ENCODE measurements at regions not wholly inside any gene's neighbourhood (a gene's known extent, or its start where the extent isn't known, plus 50 kb on each side); places are given as distances from the start of the nearest gene placed in this dataset.

GRCh38 chr12:127268706-127269425 lies 998.1 kb upstream of the TMEM132C start:
- DNase-seq: no peak

- no peak for DNase-seq
Measured at GRCh38 chr12:127270193-127270592, 996.8 kb upstream of the TMEM132C start.

DNA sequence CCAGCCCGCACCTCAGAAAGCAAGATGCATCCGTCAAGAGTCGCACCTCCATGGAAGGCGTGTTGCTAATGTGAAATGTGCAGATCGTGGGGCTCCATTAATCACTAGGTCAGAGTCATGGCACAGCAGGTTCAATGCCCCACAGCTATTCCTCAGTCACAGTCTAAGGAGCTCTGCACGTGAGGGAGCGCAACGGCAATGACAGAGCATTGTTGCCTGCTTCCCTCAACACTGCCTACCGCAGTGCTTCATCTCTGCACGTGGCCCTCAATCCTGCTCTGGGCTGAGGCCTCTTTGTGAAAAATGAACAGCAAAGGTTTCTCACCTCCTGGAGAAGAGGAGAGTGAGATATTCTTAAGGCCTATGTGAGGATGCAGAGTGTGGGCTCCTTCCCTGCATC lies 995.2 kb upstream of the TMEM132C start:
- no peak for DNase-seq

- DNase-seq: no peak
Measured at GRCh38 chr12:127272864-127273263, 994.1 kb upstream of the TMEM132C start.

GRCh38 chr12:127273626-127274025 lies 993.3 kb upstream of the TMEM132C start:
- no peak for DNase-seq

GRCh38 chr12:127275416-127275815 lies 991.6 kb upstream of the TMEM132C start:
- no peak for DNase-seq

- DNase-seq: no peak
Measured at GRCh38 chr12:127277882-127278281, 989.1 kb upstream of the TMEM132C start.

- no peak for DNase-seq
Measured at GRCh38 chr12:127278351-127278750, 988.6 kb upstream of the TMEM132C start.

DNA sequence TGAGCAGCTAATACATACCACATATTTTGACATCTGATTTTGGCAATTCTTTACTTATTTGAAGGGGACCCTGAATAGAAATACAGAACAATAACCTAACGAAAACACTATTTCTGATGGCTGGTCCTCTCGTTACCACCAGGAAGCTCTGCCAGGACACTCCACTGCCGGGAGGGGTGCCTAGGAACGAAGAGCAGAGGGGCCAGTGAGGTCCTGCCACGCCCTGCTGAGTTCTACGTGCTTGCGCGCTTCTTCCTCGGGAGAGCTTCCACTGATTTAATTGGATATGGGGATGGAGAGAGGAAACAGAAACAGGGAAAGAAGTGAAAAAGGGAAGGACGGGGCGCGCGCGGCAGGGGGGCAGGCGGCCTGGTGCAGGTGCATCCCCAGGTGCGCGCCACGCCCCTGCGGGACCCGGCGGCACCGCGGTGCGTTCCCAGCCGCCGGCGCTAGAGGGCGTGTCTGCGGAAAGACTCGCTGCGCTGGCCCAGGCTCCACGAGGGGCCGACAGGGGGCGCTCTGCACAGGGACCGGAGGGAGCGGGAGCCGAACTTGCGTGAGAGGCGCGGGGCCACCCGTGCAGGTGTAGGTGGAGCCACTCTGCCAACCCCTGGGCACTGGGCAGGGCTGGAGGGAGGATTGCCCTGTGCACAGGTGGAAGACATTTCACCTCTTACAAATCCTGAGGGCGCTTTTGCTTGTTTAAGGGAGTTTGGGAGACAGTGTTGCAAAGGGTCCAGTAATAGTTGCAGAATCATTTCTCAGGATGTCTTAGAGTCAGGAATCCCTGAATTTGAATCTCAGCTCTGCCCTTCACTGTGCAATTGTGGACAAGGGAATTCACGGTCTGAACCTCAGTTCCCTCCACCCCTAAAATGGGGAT lies 986.3 kb upstream of the TMEM132C start:
- DNase-seq: peak; percentile 73 to 84

GRCh38 chr12:127282786-127283565 lies 984.0 kb upstream of the TMEM132C start:
- DNase-seq: no peak

DNA sequence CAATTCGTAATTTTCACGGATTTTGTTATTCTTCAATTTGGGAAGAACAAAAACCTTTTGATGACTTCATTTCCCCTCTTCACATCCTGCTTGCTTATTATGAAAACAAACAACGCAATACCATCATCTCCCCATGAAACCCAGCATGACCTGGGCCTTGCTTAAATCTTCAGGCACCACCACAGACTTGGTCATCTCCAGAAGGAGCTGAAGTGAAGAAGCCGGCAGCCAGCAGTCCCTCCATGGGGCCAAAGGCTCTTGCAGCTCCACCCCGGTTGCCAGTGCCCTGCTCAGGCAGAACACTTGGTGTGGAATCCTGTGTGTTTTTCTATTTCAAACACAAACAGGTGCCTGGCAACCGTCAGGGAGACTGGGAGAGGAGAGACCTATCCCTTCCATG lies 982.9 kb upstream of the TMEM132C start:
- DNase-seq: no peak

- DNase-seq: no peak
Measured at GRCh38 chr12:127284870-127285431, 982.0 kb upstream of the TMEM132C start.

DNA sequence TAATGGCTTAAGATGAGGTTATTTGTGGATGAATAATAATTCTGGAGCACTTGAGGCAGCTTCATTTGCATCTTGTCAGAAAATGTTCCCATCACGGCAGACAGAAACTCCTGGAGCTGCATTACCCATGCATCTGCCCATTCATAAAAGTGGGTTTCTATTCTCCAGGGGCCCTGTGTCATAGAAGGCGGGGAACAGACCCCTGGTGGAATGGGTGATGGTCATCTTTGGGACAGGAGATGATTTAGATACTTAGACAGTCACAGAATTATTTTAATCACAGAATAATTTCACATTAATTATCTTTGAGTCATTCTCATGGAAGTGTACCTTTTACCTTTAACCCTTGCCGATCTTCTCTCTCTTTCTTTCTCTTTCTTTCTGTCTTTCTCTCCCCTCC lies 980.7 kb upstream of the TMEM132C start:
- DNase-seq: no peak

- DNase-seq: no peak
Measured at GRCh38 chr12:127287256-127287655, 979.7 kb upstream of the TMEM132C start.

DNA sequence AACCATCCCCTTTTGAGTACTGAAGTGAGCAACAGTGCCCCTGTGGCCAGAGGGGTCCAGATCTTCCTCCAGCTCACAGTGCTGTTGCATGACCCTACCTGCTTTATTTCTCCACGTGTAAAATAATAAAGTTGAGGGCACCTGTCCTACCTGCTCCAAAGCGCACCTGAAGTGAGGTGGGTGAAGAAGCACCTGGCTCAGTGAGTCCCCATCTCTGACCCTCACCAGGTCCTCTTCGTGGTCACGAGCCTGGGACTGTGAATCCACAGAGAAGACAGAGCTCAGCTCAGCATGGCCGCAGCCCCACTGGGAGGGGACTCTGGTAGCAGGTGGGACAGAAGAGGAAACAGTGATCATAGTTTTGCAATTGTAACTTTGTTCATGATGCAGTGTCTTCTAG lies 976.7 kb upstream of the TMEM132C start:
- no peak for DNase-seq

GRCh38 chr12:127292736-127293135 lies 974.2 kb upstream of the TMEM132C start:
- DNase-seq: no peak

DNA sequence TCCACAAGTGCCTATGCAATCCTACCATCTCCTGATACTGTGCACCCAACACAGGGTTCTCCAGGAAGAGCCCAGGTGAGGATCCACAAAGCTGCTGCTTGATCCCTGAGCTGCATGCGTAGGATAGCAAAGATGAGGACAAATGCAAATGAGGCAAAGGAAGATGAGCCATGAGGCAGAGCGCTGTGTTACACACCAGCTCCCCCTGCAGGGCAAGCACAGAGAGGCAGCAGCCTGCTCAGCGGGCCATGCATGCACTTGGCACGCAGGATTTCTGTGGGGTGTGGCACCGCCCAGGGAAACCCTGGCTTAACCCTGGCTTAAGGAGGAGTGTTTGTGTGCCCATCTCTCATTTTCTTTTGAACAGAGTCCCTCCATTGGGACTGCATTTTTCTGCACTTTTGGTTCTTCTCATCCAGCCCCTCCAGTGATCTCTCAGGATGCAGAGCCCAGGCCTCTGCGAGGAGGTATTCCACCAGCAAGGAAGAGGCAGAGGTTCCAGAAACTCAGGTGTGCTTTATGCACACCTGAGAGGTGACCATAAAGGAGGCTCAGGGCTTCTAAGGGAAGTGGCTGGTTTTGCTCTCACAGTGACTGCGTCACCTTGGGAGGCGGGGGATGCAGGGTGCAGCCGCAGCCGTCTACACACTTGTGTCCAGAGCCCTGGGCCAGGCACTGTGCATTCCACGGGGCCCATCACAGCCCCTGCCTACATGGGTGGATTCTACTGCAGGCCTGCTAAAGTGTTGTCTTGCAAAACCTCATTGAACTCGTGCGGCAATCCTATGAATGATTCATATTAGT lies 973.3 kb upstream of the TMEM132C start:
- peak; percentile 49 to 62 for DNase-seq

GRCh38 chr12:127294651-127295210 lies 972.2 kb upstream of the TMEM132C start:
- no peak for DNase-seq

- DNase-seq: no peak
Measured at GRCh38 chr12:127295630-127296029, 971.3 kb upstream of the TMEM132C start.

GRCh38 chr12:127296591-127296990 lies 970.4 kb upstream of the TMEM132C start:
- no peak for DNase-seq

DNA sequence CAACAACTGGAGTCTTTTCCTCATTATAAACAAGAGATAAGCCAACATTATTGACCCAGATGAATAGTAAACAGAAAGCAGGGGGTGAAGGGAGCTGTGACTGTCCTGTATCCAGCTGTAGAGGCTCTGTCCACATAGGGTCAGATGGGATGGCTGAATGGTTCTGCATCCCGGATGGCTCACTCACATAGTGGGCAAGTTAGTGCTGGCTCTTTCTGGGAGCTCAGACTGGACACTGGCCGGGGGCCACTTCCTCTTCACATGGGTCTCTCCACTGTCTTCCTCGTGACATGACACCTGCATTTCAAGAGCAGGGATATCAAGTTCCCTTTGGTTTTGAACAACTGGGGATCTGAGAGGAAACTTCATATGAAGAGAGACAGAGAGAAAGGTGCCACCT lies 969.6 kb upstream of the TMEM132C start:
- no peak for DNase-seq

DNA sequence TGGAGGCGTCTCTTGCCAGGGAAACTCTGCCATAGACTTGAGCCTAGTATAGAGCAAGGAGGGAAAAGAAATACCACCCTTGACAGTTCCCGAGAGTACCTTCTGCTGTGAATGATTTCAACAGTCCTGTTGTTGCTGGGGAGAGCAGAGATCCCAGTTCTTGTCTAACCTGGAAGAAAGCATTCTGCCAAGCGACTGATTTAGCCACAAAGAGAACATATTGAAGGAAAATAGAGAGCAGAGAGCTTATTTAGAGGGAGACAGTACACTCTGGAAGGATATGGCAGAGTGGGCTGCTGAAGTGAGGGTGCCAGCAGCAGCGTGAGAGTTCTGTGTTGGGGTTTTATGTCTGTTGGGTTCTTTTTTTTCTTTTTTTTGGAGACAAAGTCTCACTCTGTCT lies 966.9 kb upstream of the TMEM132C start:
- DNase-seq: no peak

Data from stimulated activated CD4-positive, alpha-beta T cell treated with anti-CD3 and anti-CD28 coated beads, Interleukin-2, amount 100 ng/mL, for 24 hours (primary cell).